PC-9 (cell line): ENCODE measurements at regions not wholly inside any gene's neighbourhood (a gene's known extent, or its start where the extent isn't known, plus 50 kb on each side); places are given as distances from the start of the nearest gene placed in this dataset.

Experiments
- BruUV-seq: library from RNA; stranded (reverse); fragments of 400-500 nt; replicated peaks from 2 replicates; lab custom pipeline; 2021; lab: Mats Ljungman, UMichigan
- CTCF ChIA-PET: fragments of 300-600 bp; sonication (Branson Sonifier 250); formaldehyde crosslinking; loops from one replicate; lab custom pipeline; 2022; ENCODE audit warnings: antibody characterized with exemption; lab: Charles Lee
- POLR2A ChIA-PET: fragments of 300-600 bp; sonication (Branson Sonifier 250); formaldehyde crosslinking; loops from one replicate; lab custom pipeline; 2022; ENCODE audit warnings: antibody characterized with exemption; ENCODE audit not compliant: unreplicated experiment; lab: Charles Lee
- DNase-seq, 2 experiments: peaks; one replicate each; pipeline versions ENCODE4 v3.0.0 to v3.0.0-alpha.2; 2015 to 2022; ENCODE audit warnings: mixed read lengths in 1 of 2
- H2AFZ ChIP-seq: fragments of 200-600 bp; sonication (generic); 2 replicates; pipeline ENCODE4 v1.8.1; 2017; ENCODE audit warnings: antibody characterized with exemption
- H3F3A ChIP-seq: fragments of 200-600 bp; sonication (generic); 2 replicates; pipeline ENCODE4 v1.8.1; 2017; ENCODE audit warnings: antibody characterized with exemption, mild to moderate bottlenecking, low read depth; ENCODE audit not compliant: insufficient read depth
- H3K27ac ChIP-seq: fragments of 200-600 bp; sonication (generic); 2 replicates; pipeline ENCODE4 v1.6.1; 2016; ENCODE audit warnings: mixed run types
- H3K27me3 ChIP-seq: fragments of 200-600 bp; sonication (generic); 2 replicates; pipeline ENCODE4 v1.6.1; 2016; ENCODE audit warnings: low read depth, mixed run types; ENCODE audit not compliant: insufficient read depth
- H3K36me3 ChIP-seq: fragments of 200-600 bp; sonication (generic); 2 replicates; pipeline ENCODE4 v1.6.1; 2016; ENCODE audit warnings: low read depth, mixed run types
- H3K4me1 ChIP-seq: fragments of 200-600 bp; sonication (generic); replicated peaks from 2 replicates; pipeline ENCODE4 v1.6.1; 2016; ENCODE audit warnings: mixed run types; ENCODE audit not compliant: insufficient read depth
- H3K4me2 ChIP-seq: fragments of 200-600 bp; sonication (generic); 2 replicates; pipeline ENCODE4 v1.6.1; 2017; ENCODE audit warnings: mixed run types
- H3K4me3 ChIP-seq: fragments of 200-600 bp; sonication (generic); 2 replicates; pipeline ENCODE4 v1.6.1; 2016; ENCODE audit warnings: mixed run types
- H3K79me2 ChIP-seq: fragments of 200-600 bp; sonication (generic); 2 replicates; pipeline ENCODE4 v1.6.1; 2017; ENCODE audit warnings: low read depth, mixed run types
- H3K9me2 ChIP-seq: fragments of 200-600 bp; sonication (generic); 2 replicates; pipeline ENCODE4 v1.8.1; 2017; ENCODE audit warnings: mild to moderate bottlenecking; ENCODE audit not compliant: insufficient read depth
- H3K9me3 ChIP-seq: fragments of 200-600 bp; sonication (generic); 2 replicates; pipeline ENCODE4 v1.8.1; 2016; ENCODE audit warnings: low read depth; ENCODE audit not compliant: insufficient read depth
- H4K20me1 ChIP-seq: fragments of 200-600 bp; sonication (generic); 2 replicates; pipeline ENCODE4 v1.8.1; 2017; ENCODE audit not compliant: insufficient read depth
- CTCF ChIP-seq: fragments of 200-600 bp; sonication (generic); conservative IDR thresholded peaks from 2 replicates; pipeline ENCODE4 v1.6.1; 2017; ENCODE audit warnings: mixed run types, antibody characterized with exemption, mild to moderate bottlenecking, moderate library complexity
- EZH2 ChIP-seq: fragments of 200-600 bp; sonication (generic); IDR thresholded peaks from 2 replicates; pipeline ENCODE4 v1.8.0; 2017; ENCODE audit warnings: antibody characterized with exemption, low read depth
- intact Hi-C: fragments of 100-400 bp; cut with micrococcal nuclease; formaldehyde crosslinking; loops from one replicate; pipeline ENCODE4 v1.10.0; 2022; ENCODE audit not compliant: unreplicated experiment

GRCh38 chr12:23060161-23060560, 435.2 kb downstream of the ETNK1 start:
- no TSS peak for BruUV-seq
- no peak overlapping the region for H3K27ac ChIP-seq
- TF ChIP-seq EZH2, result no peak
- TF ChIP-seq CTCF, result no peak
- H3K79me2 ChIP-seq, result no peaks in the 10 kb centered on the region
- no peak overlapping the region for H3K4me3 ChIP-seq
- ChIA-PET POLR2A (no interaction called here), CTCF (no interaction called here)
- no peaks in the 10 kb centered on the region for H3K9me3 ChIP-seq
- H3K4me2 ChIP-seq, result no peak overlapping the region
- DNase-seq, result no peak
- intact Hi-C loops, result no loop called here
- H4K20me1 ChIP-seq, result no peaks in the 10 kb centered on the region
- no peaks in the 10 kb centered on the region for H3K36me3 ChIP-seq
- H3F3A ChIP-seq, result no peaks in the 10 kb centered on the region
- no peaks in the 10 kb centered on the region for H3K9me2 ChIP-seq
- H3K4me1 ChIP-seq, result no peaks in the 10 kb centered on the region
- no peak overlapping the region for H2AFZ ChIP-seq
- no peaks in the 10 kb centered on the region for H3K27me3 ChIP-seq

- Histone ChIP-seq H3K4me2 (no peak overlapping the region), H3K36me3 (no peaks in the 10 kb centered on the region), H3K27ac (no peak overlapping the region), H3K4me3 (no peak overlapping the region), H2AFZ (no peak overlapping the region), H3K79me2 (no peaks in the 10 kb centered on the region), H3K27me3 (peaks cover 4% of the 10 kb centered on the region; the same call in 1 of the 2 replicates), H3K9me3 (no peaks in the 10 kb centered on the region), H3K9me2 (no peaks in the 10 kb centered on the region; the same call in 1 of the 2 replicates), H4K20me1 (no peaks in the 10 kb centered on the region), H3F3A (no peaks in the 10 kb centered on the region), H3K4me1 (no peaks in the 10 kb centered on the region)
- DNase-seq, result no peak
- no TSS peak for BruUV-seq
- ChIA-PET POLR2A (no interaction called here), CTCF (no interaction called here)
- intact Hi-C loops, result no loop called here
- TF ChIP-seq EZH2, result no peak
- no peak for TF ChIP-seq CTCF
Measured at GRCh38 chr12:23063206-23063605, 438.2 kb downstream of the ETNK1 start.

- Histone ChIP-seq H3K4me2 (no peak overlapping the region), H3K4me1 (no peaks in the 10 kb centered on the region), H3K27ac (no peak overlapping the region), H3K4me3 (no peak overlapping the region), H3K36me3 (no peaks in the 10 kb centered on the region), H3K9me3 (no peaks in the 10 kb centered on the region; the same call in 1 of the 2 replicates), H3K9me2 (no peaks in the 10 kb centered on the region; the same call in 1 of the 2 replicates), H3F3A (no peaks in the 10 kb centered on the region), H2AFZ (no peak overlapping the region), H3K79me2 (no peaks in the 10 kb centered on the region), H3K27me3 (peaks cover 4% of the 10 kb centered on the region; the same call in 1 of the 2 replicates), H4K20me1 (no peaks in the 10 kb centered on the region)
- BruUV-seq, result no TSS peak
- CTCF ChIA-PET, result no interaction called here
- POLR2A ChIA-PET, result no interaction called here
- TF ChIP-seq CTCF (no peak), EZH2 (no peak)
- no peak for DNase-seq
- intact Hi-C loops, result no loop called here
Measured at GRCh38 chr12:23066095-23066494, 441.1 kb downstream of the ETNK1 start.
